ENCODE measurements at regions not wholly inside any gene's neighbourhood (a gene's known extent, or its start where the extent isn't known, plus 50 kb on each side); places are given as distances from the start of the nearest gene placed in this dataset.
A peak's percentile ranks its signal among the peaks of the same experiment; 100 is the strongest.
"Not testable (repeated sequence)": the region's sequence is repeated elsewhere in the genome, so short reads cannot be mapped to it uniquely, and the experiment has no call there.

- intact Hi-C loops (cut with DNase I; ENCODE audit: low total_unique reads), result no loop called here
- H3K27ac ChIP-seq, result no peak overlapping the region
- peaks cover 0 to 6% (median 0%) of the 10 kb centered on the region in 4 donors for H3K4me1 ChIP-seq
- H3K4me3 ChIP-seq, result no peak overlapping the region
- H3K9me3 ChIP-seq, result no peaks in the 10 kb centered on the region
- no peak for DNase-seq
- no peaks in the 10 kb centered on the region for H3K36me3 ChIP-seq
- no peaks in the 10 kb centered on the region for H3K27me3 ChIP-seq
- no peak for TF ChIP-seq CTCF (IDR thresholded peaks at IDR 0.05)
Observed at GRCh38 chr14:71165121-71166031, 258.1 kb downstream of the PCNX1 start.

- intact Hi-C loops (cut with DNase I; ENCODE audit: low total_unique reads), result no loop called here
- H3K27ac ChIP-seq, result no peak overlapping the region
Observed at GRCh38 chr14:71166180-71166837, 259.1 kb downstream of the PCNX1 start.

GRCh38 chr14:71167325-71167950, 260.2 kb downstream of the PCNX1 start:
- H3K9me3 ChIP-seq; H3K36me3 ChIP-seq; H3K4me3 ChIP-seq; H3K4me1 ChIP-seq; H3K27ac ChIP-seq; H3K27me3 ChIP-seq; DNase-seq; intact Hi-C loops (cut with DNase I; ENCODE audit: low total_unique reads): not testable (repeated sequence)

More at GRCh38 chr14:71166180-71166837, 259.1 kb downstream of the PCNX1 start:
- H3K36me3 ChIP-seq, result no peaks in the 10 kb centered on the region
- peaks cover 0 to 6% (median 0%) of the 10 kb centered on the region in 4 donors for H3K4me1 ChIP-seq
- no peaks in the 10 kb centered on the region for H3K9me3 ChIP-seq
- H3K4me3 ChIP-seq, result no peak overlapping the region
- DNase-seq, result no peak
- no peaks in the 10 kb centered on the region for H3K27me3 ChIP-seq
- peak; percentile 59 to 64 for TF ChIP-seq CTCF (IDR thresholded peaks at IDR 0.05)

GRCh38 chr14:71168161-71168560, 260.9 kb downstream of the PCNX1 start:
- H3K4me1 ChIP-seq; H3K27ac ChIP-seq; H3K27me3 ChIP-seq; H3K36me3 ChIP-seq; DNase-seq; intact Hi-C loops (cut with DNase I; ENCODE audit: low total_unique reads); H3K4me3 ChIP-seq; H3K9me3 ChIP-seq: not testable (repeated sequence)

GRCh38 chr14:71168564-71169427, 261.5 kb downstream of the PCNX1 start:
- intact Hi-C loops (cut with DNase I; ENCODE audit: low total_unique reads), result no loop called here
- Histone ChIP-seq H3K36me3 (no peaks in the 10 kb centered on the region), H3K4me3 (no peak overlapping the region), H3K27me3 (no peaks in the 10 kb centered on the region), H3K9me3 (no peaks in the 10 kb centered on the region), H3K4me1 (peaks cover 0 to 6% (median 0%) of the 10 kb centered on the region in 4 donors), H3K27ac (no peak overlapping the region)
- DNase-seq, result no peak
- TF ChIP-seq CTCF (IDR thresholded peaks at IDR 0.05), result no peak

- DNase-seq, result no peak
- no peak overlapping the region for H3K27ac ChIP-seq
- H3K9me3 ChIP-seq, result no peaks in the 10 kb centered on the region
- intact Hi-C loops (cut with DNase I; ENCODE audit: low total_unique reads), result no loop called here
- H3K36me3 ChIP-seq, result no peaks in the 10 kb centered on the region
- peaks cover 0 to 6% (median 0%) of the 10 kb centered on the region in 4 donors for H3K4me1 ChIP-seq
- no peak overlapping the region for H3K4me3 ChIP-seq
- H3K27me3 ChIP-seq, result no peaks in the 10 kb centered on the region
- no peak for TF ChIP-seq CTCF (IDR thresholded peaks at IDR 0.05)
Observed at GRCh38 chr14:71169861-71170260, 262.6 kb downstream of the PCNX1 start.

Measured in tibial artery (tissue), 4 donors.